GM10266 (cell line): ENCODE measurements at regions not wholly inside any gene's neighbourhood (a gene's known extent, or its start where the extent isn't known, plus 50 kb on each side); places are given as distances from the start of the nearest gene placed in this dataset.

ENCODE experiments used
- DNase-seq: peaks from one replicate; pipeline ENCODE4 v3.0.0; 2012; ENCODE audit errors: extremely low spot score
- TF ChIP-seq, protein P1 (sequence below): IDR thresholded peaks from 2 replicates; pipeline ENCODE4 v1.5.1; 2012; ENCODE audit warnings: mild to moderate bottlenecking, low read depth; ENCODE audit not compliant: control insufficient read depth, insufficient read depth; ENCODE audit errors: missing control alignments

DNA sequence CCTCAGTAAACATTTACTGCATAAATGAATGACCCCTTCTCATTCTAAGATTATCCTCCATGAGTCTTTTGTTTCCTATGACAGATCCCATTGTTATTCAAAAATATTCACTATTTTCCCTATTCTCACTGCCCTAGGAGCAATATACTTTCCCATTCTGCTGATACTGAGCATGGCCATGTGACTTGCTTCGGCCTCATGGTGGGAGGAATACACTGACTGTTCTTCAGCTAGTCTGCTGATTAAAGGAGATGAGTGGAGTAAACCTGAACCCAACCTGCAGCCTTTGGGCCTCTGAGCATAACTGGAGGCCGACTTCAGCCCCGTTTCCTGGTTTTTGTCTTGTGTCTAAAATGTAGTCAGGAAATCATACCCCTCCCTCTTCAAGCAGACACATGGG lies 531.8 kb upstream of the SALL1 start:
- TF ChIP-seq, protein P1, sequence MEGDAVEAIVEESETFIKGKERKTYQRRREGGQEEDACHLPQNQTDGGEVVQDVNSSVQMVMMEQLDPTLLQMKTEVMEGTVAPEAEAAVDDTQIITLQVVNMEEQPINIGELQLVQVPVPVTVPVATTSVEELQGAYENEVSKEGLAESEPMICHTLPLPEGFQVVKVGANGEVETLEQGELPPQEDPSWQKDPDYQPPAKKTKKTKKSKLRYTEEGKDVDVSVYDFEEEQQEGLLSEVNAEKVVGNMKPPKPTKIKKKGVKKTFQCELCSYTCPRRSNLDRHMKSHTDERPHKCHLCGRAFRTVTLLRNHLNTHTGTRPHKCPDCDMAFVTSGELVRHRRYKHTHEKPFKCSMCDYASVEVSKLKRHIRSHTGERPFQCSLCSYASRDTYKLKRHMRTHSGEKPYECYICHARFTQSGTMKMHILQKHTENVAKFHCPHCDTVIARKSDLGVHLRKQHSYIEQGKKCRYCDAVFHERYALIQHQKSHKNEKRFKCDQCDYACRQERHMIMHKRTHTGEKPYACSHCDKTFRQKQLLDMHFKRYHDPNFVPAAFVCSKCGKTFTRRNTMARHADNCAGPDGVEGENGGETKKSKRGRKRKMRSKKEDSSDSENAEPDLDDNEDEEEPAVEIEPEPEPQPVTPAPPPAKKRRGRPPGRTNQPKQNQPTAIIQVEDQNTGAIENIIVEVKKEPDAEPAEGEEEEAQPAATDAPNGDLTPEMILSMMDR = no peak
- no peak for DNase-seq

DNA sequence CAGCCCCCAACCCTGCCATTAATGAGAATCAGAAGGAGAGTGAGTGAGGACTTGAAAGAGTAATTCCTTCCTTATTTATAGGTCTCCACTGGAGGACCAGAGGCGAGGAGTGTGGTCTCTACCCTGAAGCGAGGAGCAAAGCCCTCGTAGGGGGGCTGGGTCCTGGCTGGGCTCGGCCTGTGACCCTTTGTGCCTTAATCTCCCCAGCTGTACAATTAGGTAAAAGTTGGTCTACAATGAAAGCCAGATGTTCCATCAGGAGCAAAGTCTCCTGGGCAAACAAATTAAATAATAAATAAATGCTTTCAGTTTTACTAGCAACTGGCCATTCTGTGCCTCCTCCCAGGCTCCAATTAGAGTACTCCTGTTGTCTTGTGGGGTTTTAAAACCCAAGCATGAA lies 523.5 kb upstream of the SALL1 start:
- DNase-seq = no peak
- TF ChIP-seq, protein P1 = no peak

DNA sequence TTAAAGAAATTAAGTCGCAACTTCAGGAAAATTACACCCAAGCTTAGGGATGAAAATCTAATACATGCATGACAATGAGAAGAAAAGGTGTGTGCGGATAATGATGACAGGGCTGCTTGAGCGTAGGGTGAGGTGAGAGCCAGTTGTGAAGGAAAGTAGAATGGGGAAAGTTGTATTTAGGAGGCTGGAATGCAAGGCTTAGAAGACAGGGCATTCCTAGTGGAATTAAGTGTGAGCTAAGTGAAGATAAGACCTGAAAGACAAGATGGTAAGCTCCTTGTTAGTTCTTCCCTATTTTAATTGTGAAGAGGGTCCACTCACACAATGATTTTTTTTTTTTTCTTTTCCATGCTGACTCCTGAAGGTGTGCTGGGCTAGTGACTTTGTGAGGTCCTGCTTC lies 519.5 kb upstream of the SALL1 start:
- TF ChIP-seq, protein P1 = no peak

DNA sequence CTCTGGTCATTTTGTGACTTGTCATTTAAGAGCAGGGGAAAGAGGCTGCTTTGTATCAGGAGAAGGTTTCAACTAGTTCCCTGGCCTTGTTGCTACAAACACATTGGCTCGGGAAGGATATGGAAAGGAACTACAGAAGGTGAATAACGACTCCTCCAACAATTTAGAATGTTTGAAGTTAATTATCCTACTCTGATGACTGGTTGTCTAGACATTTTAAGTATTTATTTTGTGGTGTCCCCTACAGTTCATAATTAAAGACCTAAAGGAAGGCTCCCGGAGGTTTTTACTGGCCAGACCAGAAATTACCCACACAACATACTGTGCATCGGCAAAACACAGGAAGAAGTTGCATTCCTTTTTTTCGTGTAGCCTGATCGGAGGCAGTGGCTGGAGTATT lies 515.8 kb upstream of the SALL1 start:
- TF ChIP-seq, protein P1 = no peak
- no peak for DNase-seq

More for the DNA sequence above, 519.5 kb upstream of the SALL1 start:
- DNase-seq = no peak

DNA sequence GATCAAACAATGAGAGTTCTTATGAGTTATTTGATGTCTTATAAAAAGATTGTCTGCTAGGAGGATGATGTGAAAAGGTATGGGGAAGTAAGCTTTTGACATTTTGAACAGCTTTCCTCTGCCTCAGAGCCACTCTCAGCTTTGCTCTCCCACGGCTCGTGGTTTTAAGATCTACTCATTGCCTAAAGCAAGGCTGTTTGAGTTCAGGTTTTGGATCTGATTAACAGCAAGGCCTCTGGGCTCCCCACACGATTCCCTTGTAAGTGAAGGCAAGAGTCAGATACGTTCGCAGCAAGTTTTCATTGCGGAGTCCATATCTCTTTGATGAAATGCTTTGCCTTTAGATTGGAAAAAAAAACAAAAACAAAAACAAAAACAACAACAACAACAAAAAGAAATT lies 515.0 kb upstream of the SALL1 start:
- no peak for DNase-seq
- TF ChIP-seq, protein P1 = no peak

DNA sequence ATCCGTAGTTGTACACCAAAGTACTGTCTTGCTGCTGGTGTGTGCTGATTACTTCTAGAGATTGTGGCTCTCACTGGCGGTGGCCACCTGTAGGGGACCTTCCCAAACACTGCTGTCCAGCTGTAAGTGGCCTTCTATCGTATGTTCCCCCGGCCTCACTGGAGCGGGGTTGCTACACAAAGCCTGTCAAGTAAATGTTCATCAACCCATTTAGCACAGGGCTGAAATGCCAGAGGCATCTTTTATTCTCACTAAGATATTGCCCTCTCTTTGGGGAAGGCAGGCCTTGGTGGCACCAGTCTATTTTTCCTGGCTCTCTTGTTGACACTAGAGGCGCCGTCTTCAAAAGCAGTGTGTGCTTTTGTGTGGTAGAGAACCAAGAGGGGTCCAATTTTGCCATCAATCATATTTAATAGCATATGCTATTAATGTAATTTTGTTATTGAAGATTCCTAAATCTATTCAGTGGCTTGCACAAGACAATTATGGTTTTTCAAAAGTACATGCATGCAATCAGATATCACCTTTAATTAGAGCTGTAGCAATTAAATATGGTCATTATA lies 514.4 kb upstream of the SALL1 start:
- no peak for DNase-seq
- TF ChIP-seq, protein P1 = no peak

DNA sequence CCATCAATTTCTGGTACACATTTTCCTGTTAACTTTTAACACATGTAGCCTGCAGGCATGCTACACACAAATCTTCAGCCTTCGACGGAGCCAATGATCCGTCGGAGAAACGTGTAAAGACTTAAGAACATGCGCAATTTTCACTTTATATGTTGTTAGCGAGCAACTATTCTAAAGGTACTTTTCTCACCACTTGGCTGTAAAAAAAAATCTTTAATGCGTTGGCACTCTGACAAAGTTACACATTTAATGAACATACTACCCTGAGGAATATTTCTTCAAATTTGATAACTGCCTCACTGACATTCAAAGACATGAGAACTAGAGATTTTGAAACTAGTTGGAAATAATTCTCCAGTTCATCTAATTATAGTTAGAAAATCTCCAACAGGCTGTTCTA lies 507.5 kb upstream of the SALL1 start:
- no peak for DNase-seq
- TF ChIP-seq, protein P1 = no peak
